ENCODE measurements at regions not wholly inside any gene's neighbourhood (a gene's known extent, or its start where the extent isn't known, plus 50 kb on each side); places are given as distances from the start of the nearest gene placed in this dataset.

DNA sequence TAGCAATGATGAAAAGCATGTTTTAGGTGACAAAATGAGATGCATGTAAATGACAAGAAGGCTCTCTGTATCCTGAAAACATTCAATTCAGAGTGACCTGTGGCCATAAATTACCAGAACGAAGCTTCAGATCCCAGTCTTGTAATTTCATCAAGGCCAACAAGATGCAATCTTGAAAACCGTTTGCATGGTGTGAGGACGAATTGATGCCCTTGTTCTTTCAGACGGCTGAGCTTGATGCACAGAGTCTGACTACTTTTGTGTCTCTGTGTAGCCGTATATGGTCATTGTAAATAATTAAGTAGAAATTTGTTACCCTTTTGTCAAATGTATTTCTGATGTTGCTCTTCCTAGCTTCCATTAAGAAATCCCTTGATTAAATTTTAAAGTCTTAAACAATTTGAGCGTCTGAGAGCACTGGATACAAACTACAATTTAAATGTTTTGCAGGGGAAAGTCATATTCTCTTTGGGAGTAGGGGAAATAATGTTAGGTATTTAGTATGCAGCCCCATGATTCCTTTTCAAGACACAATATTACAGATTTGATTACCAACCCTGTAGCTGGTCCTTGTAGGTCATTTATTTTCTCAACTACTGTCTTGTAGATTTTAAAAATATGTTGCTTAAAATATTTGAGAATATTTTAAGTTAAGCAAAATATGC lies 125.8 kb upstream of the PCDH9 start:
- DNase-seq (ENCODE audit: low read depth in 2 of 2): no peak

DNA sequence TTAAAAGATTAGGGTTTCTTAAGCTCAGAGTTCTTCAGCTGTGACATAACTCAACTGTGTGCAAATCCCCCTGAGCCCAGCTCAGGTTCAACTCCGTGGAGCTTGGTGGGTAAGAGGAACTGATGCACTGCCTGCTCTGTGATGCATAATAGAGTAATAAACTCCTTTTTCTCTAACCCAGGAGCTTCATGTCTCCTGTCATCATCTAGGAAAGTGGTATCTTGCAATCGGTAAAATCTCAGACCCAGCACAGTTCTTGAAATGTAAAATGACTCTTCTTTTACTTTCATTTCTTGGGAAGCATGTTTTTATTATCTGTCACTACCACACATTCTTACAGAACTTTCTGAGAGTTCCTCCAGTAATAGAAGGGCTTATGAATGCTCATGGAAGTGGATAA lies 123.8 kb upstream of the PCDH9 start:
- no peak for DNase-seq (ENCODE audit: low read depth in 2 of 2)

DNA sequence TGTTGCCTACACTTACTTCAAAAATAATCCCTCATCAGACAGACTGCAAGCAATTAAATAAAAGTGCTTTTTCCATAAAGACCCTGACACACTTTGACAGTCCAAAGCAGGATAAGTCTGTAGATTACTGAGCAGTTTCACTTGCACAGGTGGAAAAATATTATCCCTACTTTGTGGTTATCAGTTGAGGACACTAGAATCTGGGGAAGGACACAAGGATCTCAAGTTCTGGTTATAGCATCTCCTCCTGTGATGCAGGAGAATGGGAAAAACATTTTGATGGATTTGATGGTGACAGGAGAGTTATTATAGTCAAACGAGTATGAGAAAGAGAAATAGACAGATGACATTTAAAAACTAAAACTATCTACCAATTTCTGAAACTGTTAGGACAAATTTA lies 122.9 kb upstream of the PCDH9 start:
- no peak for DNase-seq (ENCODE audit: low read depth in 2 of 2)

DNA sequence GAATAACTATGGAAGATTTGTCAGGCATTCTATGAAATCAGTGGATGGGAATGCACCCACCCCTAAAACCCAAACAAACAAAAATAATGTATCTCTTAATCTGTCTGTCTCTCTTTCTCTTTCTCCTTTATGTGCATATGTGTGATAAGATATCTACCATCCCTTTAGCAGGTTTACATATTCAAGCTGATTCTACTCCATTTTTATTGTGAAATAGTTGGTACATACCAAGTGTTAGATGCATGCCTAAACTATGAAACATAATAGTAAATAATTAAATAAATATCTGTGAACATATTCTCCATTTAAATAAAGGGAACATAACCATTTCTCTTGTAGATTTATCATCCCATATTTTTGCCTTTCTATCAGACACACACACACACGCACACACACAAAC lies 121.8 kb upstream of the PCDH9 start:
- no peak for DNase-seq (ENCODE audit: low read depth in 2 of 2)

DNA sequence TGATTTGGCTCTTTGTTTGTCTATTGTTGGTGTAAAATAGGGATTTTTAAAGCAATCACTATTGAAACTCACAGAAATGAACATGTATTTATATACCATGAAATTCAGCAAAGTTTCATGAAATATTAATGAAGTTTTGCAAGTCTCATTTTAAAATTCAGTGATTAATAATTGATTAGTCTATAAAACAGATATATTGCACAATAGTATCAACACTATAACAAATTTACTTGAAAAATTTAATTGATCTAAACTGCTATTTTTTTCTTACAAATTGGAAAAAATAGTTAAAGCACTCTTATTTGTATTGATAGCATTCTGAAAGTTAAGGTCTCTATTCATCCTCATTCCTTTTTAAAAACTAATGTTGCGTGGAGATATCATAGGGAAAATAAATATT lies 121.0 kb upstream of the PCDH9 start:
- no peak for DNase-seq (ENCODE audit: low read depth in 2 of 2)

DNA sequence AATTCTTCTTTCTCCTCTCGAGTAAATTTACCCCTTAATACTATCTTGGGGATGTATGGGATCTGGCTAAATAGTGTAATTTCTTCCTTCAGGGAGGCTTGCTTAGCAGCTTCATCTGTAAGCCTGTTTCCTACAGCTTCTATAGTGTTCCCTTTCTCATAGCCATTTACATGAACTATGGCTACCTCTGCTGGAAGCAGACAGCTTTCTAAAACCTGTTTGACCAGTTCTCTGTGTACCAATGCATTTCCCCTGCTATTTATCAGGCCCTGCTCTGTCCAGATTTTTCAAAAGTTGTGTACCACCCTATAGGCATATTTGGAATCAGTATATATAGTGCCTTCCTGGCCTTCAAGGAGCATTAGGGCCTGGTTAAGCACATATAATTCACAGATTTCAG lies 113.6 kb upstream of the PCDH9 start:
- no peak for DNase-seq (ENCODE audit: low read depth in 2 of 2)

DNA sequence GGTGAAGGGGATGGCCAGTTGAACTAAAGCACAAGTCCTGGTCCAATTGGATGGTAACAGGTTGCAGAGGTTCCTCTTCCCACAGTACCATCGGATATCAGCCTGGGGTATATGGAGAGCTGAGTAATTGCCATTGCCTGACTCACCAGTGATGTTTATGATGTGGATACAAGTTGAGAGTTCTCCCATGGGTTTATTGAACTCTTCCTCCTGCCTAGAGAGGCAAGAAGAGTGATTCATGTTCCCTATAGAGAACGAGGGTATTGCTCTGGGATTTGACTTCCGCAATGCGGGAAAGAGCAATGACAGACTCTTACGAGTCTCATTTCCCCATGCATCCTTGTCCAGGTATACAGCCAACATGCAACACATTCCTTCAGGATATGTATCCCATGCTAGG lies 111.3 kb upstream of the PCDH9 start:
- DNase-seq (ENCODE audit: low read depth in 2 of 2): no peak

DNA sequence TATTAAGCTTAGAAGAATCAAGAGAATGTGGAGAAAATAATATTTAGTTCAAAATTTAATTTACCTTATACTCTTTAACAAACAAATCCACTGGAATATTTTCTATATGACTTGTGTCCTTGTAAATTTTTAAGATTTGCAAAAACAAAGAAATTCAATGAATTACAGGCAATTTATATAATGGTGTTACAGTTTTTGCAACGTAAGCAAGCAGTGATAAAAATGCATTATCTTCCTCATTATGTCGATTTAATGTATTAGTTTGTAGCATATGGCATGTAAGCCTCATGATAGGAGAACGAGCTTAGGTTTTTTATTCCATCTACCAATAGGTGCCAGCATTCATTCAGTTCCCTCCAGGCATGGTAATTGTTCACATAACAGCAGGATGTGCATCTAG lies 100.0 kb upstream of the PCDH9 start:
- DNase-seq (ENCODE audit: low read depth in 2 of 2): no peak

DNA sequence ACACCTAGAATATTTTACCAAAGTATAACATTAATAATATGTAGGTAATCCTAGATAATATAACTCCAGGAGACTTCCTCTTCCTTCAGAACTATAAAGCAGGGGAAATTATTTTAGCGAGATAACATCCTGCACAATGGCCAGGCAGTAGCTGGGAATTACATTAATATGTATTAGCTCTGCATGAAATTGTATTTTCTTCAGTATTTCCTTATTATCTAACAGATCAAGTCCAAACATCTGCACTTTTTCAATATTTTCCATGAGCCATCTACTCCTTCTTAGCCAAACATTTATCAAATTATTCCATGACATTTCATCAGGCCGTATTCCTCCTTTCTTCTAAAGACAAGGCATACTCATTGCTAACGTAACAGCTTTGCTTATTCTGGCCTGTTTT lies 98.8 kb upstream of the PCDH9 start:
- no peak for DNase-seq (ENCODE audit: low read depth in 2 of 2)

DNA sequence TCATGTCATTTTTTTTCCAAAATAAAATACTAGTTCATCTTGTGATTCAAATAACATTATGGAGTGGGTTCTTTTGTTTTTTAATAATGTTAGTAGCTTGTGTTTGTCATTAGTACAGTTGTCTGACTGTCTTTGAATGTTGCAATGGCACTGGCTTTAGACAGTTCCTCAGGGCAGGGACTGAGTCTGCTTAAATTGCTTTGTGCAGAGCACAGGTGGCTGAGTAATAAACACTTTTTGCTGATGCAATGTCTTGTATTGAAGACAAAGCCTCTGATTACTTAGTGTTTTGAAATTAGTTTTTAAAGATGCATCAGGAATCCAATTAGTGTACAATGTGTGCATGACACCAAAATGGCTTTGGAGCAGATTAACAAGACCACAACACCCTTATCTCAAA lies 88.7 kb upstream of the PCDH9 start:
- no peak for DNase-seq (ENCODE audit: low read depth in 2 of 2)

DNA sequence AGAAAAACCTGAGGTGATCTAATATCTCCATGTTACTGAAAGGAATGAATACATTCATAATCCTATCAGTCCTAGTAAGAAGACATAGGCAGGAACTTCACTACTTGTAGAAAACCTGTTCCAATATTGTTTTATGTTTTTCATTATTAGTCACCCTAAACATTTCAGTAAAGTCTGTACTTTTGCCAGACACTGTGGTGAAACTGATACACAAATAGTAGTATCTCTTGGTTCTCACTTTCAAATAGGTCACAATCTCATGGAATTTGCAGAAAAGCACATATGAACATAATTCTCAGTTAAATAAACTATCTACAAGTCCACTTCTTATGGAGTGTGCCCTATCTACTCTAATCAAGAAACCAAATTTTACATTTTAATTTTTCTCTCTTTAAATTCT lies 88.3 kb upstream of the PCDH9 start:
- DNase-seq (ENCODE audit: low read depth in 2 of 2): no peak

DNA sequence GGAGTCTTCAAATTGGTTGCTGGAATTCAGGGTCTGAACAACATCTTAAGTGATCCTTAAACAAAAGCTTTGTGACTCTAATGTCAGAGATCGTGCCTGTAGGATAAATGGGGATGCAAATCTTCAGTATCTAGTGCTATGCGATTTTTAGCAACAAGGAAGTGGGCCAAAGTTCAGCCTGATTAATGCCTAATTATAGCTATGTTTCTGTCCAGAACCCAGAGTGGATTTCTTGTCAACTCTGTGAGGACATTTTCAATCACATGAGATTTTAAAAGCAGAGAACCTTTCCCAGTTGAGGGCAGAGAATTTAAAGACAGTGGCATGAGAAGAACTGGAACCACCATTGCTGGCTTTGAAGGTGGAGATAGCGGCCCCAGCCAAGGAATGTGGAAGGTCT lies 84.3 kb upstream of the PCDH9 start:
- no peak for DNase-seq (ENCODE audit: low read depth in 2 of 2)

DNA sequence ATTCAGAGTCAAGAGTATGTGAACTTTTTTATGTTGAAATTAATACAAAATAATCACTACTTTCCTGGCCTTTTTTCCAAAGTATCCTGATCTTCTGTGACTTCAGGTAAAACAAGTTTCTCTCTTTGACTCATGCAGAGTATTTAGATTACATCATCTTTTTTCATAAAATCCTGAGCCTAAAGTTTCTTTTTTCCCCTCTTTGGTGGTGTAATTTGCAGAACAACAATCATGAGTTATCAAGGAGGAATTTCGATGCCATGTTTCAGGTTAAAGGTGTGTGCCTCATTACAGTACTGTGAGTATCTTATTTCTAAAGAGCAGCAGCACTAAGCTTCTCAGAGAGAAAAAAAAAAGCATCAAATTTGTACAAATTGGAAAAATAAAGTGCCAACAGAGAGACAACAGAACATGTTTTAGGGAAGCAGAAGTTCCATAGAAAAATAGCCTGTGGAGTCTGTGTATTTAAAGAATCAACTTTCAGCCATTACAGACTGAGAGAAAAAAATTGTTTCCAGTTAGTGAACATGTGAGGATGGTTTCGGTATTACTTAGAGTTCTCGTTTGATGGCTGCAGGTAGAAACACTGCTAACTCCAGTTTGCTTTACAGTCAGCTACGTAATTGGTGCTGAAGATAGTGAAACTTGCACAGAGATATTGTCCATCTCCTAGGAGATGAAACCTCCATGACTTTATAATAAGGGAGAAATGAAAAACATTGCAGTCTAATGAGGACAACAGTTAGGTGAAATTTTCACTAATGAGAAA lies 78.1 kb upstream of the PCDH9 start:
- no peak for DNase-seq (ENCODE audit: low read depth in 2 of 2)

DNA sequence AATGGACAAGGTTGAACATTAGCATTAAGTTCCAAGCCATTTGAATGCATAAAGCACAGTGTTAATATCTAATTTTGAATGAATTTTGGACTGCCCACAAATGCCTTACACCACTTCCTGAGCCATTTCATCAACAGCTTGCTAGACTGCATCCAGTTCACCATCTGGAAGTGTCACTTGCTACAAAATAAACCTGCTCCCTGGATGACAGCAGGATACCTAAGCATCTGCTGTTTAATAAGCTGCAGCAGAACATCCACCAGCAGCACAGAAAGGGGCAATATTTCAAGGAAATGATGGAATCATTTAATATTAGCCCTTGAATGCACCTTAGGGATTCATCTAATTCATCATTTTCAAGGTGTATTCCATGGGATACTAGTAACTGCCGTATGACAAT lies 76.6 kb upstream of the PCDH9 start:
- no peak for DNase-seq (ENCODE audit: low read depth in 2 of 2)

DNA sequence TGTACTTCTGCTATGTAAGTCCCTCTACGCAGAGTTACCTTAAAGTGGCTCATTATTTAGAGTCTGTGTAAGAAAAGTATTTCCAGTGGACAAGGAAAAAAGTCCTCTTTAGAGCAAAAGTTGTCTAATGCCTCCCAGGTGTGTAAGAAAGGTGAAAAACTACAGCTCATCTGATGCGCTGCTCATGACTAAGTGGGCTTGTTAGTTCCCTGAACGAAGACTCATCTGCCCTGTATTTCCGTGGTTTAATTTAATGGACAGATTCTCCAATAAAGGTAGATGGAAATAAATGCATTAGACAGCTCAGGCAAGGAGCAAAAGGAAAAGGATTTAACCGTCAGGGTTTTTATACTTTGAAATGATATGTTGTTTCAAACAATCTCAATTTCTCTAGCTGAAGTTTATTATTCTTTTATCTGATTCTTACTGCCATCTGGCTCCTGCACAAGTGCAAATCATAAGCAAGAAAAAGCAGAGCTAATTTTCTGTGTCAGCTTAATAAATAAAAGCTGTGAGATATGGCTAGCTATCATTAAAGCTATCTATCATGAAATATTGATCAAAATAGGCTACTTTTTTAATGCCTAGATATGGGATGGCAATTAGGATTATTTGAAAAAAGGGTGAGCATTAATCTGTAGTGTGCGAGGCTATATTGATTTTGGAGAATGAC lies 73.7 kb upstream of the PCDH9 start:
- DNase-seq (ENCODE audit: low read depth in 2 of 2): no peak

DNA sequence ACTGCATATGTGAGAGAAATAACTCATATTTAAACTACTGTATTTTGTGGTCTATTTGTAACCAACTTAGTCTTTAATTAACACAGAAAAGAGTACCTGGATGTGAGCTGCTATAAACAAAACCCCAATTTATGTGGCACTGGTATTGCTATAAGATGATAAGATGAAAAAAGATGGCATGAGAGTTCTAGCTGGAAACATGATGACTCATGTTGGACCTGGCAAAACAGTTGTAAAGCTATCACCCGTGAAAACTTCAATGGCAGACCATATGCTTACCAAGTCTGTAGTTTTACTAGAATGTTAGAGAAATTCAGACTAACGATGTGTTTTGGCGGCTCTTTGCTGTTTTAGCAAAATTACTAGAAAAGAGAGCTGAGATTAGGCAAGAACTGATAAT lies 69.6 kb upstream of the PCDH9 start:
- DNase-seq (ENCODE audit: low read depth in 2 of 2): no peak

DNA sequence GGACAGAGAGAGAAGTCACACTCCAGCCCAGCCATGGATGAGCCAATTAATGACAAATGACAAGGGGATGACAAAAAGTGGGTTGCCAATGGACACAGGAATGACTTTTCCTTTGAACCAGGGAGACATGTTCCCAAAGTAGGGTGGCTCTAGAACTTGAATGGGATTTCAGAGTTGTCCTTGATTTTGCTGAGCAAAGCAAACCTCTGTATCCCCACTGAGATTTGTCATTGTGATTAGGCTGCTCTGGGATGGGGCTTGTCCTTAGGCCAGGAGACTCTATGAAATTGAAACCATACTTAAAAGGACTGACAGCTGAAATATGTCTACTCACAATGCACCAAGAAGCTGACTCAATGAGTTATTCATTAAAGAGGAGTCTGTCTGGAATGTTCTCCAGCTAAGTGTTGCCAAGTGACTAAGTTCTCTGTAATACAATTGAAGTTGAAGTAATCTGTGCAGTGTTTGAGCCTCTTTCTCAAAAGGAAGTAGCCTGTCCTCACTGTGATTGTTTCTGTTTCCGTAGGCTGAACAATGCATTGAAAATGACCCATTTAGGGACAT lies 69.0 kb upstream of the PCDH9 start:
- DNase-seq (ENCODE audit: low read depth in 2 of 2): peak; percentile 62 to 68

DNA sequence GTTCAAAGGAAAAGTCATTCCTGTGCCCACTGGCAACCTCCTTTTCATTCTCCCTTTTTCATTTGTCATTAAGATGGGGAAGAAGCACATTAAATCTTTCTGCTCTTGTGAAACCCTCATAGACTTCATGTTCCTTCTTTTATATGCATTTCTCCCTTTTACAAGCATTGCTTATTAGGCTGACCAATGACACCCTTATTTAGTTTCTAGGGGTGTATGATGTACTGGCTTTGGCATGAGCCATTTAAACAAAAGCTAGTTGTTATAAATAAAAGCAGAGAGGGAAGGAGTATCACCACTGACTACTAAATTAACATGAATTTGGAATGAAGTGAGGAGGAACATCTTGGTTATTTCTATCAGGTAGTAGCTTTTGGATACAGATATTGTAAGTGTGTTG lies 68.2 kb upstream of the PCDH9 start:
- no peak for DNase-seq (ENCODE audit: low read depth in 2 of 2)

DNA sequence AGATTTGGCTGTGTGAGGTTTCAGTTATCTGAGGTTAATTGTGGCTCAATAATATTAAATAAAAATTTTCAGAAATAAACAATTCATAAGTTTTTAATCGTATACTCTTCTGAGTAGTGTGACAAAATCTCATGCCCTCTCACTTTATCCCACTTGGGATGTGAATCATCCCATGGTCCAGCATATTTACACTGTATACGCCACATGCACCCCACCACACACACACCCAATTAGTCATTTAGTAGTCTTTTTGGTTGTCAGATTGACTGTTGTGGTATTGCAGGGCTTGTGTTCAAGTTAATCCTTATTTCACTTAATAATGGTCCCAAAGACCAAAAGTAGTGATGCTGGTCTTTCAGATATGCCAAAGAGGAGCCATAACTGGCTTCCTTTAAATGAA lies 66.4 kb upstream of the PCDH9 start:
- no peak for DNase-seq (ENCODE audit: low read depth in 2 of 2)

DNA sequence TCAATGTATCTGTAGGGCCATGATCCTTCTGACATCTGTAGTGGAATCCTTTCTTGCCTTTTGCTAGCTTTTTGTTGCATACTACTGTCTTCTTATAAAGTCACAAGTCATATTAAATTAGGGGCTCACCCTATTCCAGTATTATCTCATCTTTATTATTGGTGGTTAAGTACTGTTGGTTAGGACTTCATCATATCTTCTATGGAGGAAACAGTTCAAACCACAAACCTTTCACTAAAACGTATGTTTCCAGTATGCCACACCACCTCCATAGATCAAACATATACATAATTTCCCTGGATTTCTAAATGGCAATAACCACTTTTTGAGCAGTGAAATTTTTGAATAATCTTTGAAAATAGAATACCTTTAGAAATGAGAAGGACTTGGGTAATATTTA lies 62.8 kb upstream of the PCDH9 start:
- DNase-seq (ENCODE audit: low read depth in 2 of 2): no peak

DNA sequence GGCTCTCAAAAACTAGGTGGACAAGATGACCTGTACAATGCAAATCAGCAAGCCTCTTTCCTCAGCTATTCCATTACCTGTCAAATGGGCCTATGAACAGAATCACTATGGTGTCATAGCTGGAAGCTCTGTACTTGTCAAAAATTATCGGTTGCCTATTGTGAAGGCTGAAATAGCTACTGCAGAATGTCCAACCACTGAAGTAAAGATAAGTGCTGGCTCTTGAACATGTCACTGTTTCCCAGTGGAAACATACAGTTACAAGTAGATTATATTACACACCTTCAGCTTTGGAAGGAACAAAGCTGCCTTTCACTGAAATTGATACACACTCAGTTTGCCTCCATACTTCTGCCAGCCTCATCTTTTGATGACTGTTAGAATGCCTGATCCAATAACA lies 55.5 kb upstream of the PCDH9 start:
- DNase-seq (ENCODE audit: low read depth in 2 of 2): no peak

DNA sequence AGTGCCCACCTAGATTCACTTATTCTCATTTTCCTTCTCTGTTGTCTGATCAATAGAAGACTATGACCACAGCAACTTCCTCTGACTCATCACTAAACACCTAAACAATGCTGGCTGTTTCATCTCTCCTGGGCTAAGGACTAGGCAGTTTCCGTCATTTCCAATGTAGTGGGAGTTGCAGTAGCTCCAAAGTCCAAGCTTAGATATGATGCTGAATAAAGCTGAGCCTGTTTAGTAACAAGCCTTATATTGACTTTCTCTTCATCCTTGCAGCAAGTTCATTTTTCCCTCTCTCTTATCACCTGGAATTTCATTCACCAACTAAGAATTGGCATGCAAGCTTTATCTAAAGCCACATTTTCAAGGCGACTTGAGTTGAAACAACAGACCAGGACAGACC lies 53.5 kb upstream of the PCDH9 start:
- DNase-seq (ENCODE audit: low read depth in 2 of 2): no peak

DNA sequence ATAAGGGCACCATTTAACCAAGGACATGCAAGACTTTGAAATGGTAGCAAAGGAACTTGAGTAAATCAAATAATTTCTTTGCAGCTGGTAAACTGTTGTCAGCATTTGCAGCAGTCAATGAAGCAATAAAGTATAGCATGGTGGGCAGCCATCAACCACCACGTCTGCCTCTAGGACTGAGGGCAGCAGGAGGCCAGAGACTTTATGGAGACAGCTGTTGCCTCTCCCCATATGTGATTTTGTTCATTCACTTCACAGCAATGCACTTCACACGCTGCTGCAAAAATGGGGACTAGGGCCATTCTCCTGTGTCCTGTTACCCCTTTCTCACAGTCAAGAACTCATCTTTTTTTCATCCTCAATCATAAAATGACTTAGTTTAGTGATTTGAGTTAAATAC lies 51.3 kb upstream of the PCDH9 start:
- DNase-seq (ENCODE audit: low read depth in 2 of 2): no peak

Measured in fibroblast of skin of left biceps (primary cell).